ENCODE measurements at regions not wholly inside any gene's neighbourhood (a gene's known extent, or its start where the extent isn't known, plus 50 kb on each side); places are given as distances from the start of the nearest gene placed in this dataset.

DNA sequence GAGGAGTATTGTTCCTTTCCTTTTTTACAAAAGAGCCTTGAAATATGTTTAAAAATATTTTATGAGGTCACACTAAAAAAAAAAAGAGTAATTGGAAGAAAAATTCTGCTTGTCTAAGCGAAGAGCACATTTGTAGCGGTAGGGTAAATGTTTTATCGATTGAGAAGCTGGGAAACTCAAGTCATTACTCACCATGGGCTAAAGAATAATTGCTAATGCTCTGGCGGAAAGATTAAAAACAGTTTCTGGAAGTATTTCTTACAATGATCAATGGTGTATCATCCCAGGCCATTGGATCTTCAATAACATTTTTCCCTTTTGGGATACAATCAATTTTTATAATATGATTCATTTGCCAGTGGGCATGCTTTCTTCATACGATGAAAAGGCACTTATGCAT lies 450.0 kb downstream of the RASEF start:
- 3% methylated on average over 5 of the region's 5 CpGs for WGBS (ENCODE audit: insufficient coverage, low coverage, missing lambda C conversion rate)
- CTCF ChIA-PET (ENCODE audit: low intra/inter-chr PET ratio): no interaction called here
- intact Hi-C loops (cut with micrococcal nuclease): no loop called here

DNA sequence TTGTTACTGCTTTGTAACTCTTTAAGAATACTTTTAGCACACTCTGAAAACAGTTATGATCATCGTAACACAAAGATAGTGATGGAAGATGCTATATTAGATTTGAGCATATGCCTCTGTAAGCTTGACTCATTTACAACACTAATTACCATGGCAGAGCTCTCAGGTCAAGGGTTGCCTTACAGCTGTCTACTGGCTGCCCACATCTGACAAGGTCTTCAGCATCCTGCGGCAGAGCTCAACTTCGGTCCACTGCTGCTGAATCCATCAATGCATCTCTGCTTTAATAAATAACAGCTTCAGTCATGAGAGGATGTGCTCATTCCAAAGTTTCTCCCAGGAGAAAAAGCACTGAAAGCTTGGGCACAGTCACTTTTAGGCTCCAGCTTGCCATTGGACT lies 449.4 kb downstream of the RASEF start:
- no peaks in the 10 kb centered on the region for H3K79me2 ChIP-seq (ENCODE audit: control insufficient read depth, insufficient read depth, low read length)
- no peaks in the 10 kb centered on the region for H3K36me3 ChIP-seq (ENCODE audit: control insufficient read depth, insufficient read depth, low read length)
- ChIA-PET POLR2A (no interaction called here), CTCF (ENCODE audit: low intra/inter-chr PET ratio) (no interaction called here)
- in situ Hi-C loops (cut with MboI): no loop called here
- no peak overlapping the region for H2AFZ ChIP-seq (ENCODE audit: low read depth, low read length)
- FAIRE-seq (no peak), ATAC-seq (no peak), DNase-seq (ENCODE audit: extremely low read depth in 1 of 4, low spot score in 3 of 4) (no peak)
- 0% methylated on average over 2 of the region's 3 CpGs for WGBS (ENCODE audit: insufficient coverage, low coverage, missing lambda C conversion rate)
- intact Hi-C loops (cut with micrococcal nuclease): no loop called here
- no peak overlapping the region for H3K9ac ChIP-seq (ENCODE audit: insufficient read depth in 1 of 2, low read depth in 2 of 2, low read length in 2 of 2)
- no peaks in the 10 kb centered on the region for H3K27me3 ChIP-seq (ENCODE audit: control insufficient read depth in 2 of 2, insufficient read depth in 2 of 2, low read length in 2 of 2)
- no peak overlapping the region for H3K4me3 ChIP-seq
- TF ChIP-seq BDP1 (IDR thresholded peaks at IDR 0.05; ENCODE audit: insufficient read depth, insufficient read length) (no peak), SRF (CRISPR knock-in tag; IDR thresholded peaks at IDR 0.05) (no peak), JUNB (CRISPR knock-in tag; conservative IDR thresholded peaks at IDR 0.05) (no peak), TBP (optimal IDR thresholded peaks at IDR 0.05; ENCODE audit: low read depth, low read length) (no peak), HMG20B (CRISPR knock-in tag; IDR thresholded peaks at IDR 0.05) (no peak), ZSCAN32 (CRISPR knock-in tag; IDR thresholded peaks at IDR 0.05) (no peak), GABPB1 (CRISPR knock-in tag; IDR thresholded peaks at IDR 0.05) (no peak), ZNF384 (IDR thresholded peaks at IDR 0.05; ENCODE audit: low read depth, low read length) (no peak), NFATC3 (IDR thresholded peaks at IDR 0.05) (no peak), ZNF551 (CRISPR knock-in tag; IDR thresholded peaks at IDR 0.05) (no peak), NFYB (IDR thresholded peaks at IDR 0.05; ENCODE audit: extremely low read depth, insufficient read length) (no peak), TFAM (CRISPR knock-in tag; conservative IDR thresholded peaks at IDR 0.05) (no peak), SLC30A9 (CRISPR knock-in tag; IDR thresholded peaks at IDR 0.05) (no peak), SIN3B (IDR thresholded peaks at IDR 0.05; ENCODE audit: low read depth) (no peak), ZNF282 (CRISPR knock-in tag; IDR thresholded peaks at IDR 0.05) (no peak), RAD51 (IDR thresholded peaks at IDR 0.05; ENCODE audit: borderline replicate concordance, low read depth) (no peak), ZNF445 (CRISPR knock-in tag; IDR thresholded peaks at IDR 0.05; ENCODE audit: low read depth) (no peak), ZNF780A (CRISPR knock-in tag; IDR thresholded peaks at IDR 0.05) (no peak)
- H3K9me3 ChIP-seq (replicated peaks; ENCODE audit: control insufficient read depth, insufficient read depth, low read depth, low read length): no peaks in the 10 kb centered on the region
- H3K4me1 ChIP-seq (replicated peaks in 1 of 2; ENCODE audit: control insufficient read depth in 2 of 2, insufficient read depth in 2 of 2, low read length in 2 of 2): no peaks in the 10 kb centered on the region
- no peak overlapping the region for H3K4me2 ChIP-seq (ENCODE audit: insufficient read depth, low read length)
- H3K9me1 ChIP-seq (ENCODE audit: control insufficient read depth, insufficient read depth, low read length): no peaks in the 10 kb centered on the region
- H4K20me1 ChIP-seq (replicated peaks; ENCODE audit: control insufficient read depth, insufficient read depth, low read length): no peaks in the 10 kb centered on the region
- BruUV-seq (replicated peaks): no TSS peak
- no peak overlapping the region for H3K27ac ChIP-seq (ENCODE audit: extremely low read depth, low read depth, low read length)

More for the DNA sequence above, 450.0 kb downstream of the RASEF start:
- no peak overlapping the region for H3K27ac ChIP-seq (ENCODE audit: extremely low read depth, low read depth, low read length)
- no peaks in the 10 kb centered on the region for H3K4me1 ChIP-seq (replicated peaks in 1 of 2; ENCODE audit: control insufficient read depth in 2 of 2, insufficient read depth in 2 of 2, low read length in 2 of 2)
- H3K27me3 ChIP-seq (ENCODE audit: control insufficient read depth in 2 of 2, insufficient read depth in 2 of 2, low read length in 2 of 2): no peaks in the 10 kb centered on the region
- POLR2A ChIA-PET: no interaction called here
- H3K4me3 ChIP-seq: no peak overlapping the region
- H3K4me2 ChIP-seq (ENCODE audit: insufficient read depth, low read length): no peak overlapping the region
- H3K79me2 ChIP-seq (ENCODE audit: control insufficient read depth, insufficient read depth, low read length): no peaks in the 10 kb centered on the region
- no peak for DNase-seq (ENCODE audit: extremely low read depth in 1 of 4, low spot score in 3 of 4)
- no peak for ATAC-seq
- no peaks in the 10 kb centered on the region for H3K9me3 ChIP-seq (replicated peaks; ENCODE audit: control insufficient read depth, insufficient read depth, low read depth, low read length)
- no peak for FAIRE-seq
- no peaks in the 10 kb centered on the region for H3K9me1 ChIP-seq (ENCODE audit: control insufficient read depth, insufficient read depth, low read length)
- BruUV-seq (replicated peaks): no TSS peak
- no peaks in the 10 kb centered on the region for H3K36me3 ChIP-seq (ENCODE audit: control insufficient read depth, insufficient read depth, low read length)
- TF ChIP-seq ZNF584 (CRISPR knock-in tag; IDR thresholded peaks at IDR 0.05; ENCODE audit: low read depth): no peak
- TF ChIP-seq U2AF2 (optimal IDR thresholded peaks at IDR 0.05; ENCODE audit: low read depth, low read length): no peak
- H2AFZ ChIP-seq (ENCODE audit: low read depth, low read length): no peak overlapping the region
- no peak overlapping the region for H3K9ac ChIP-seq (ENCODE audit: insufficient read depth in 1 of 2, low read depth in 2 of 2, low read length in 2 of 2)
- in situ Hi-C loops (cut with MboI): no loop called here
- H4K20me1 ChIP-seq (replicated peaks; ENCODE audit: control insufficient read depth, insufficient read depth, low read length): no peaks in the 10 kb centered on the region

Measured in K562 (cell line).